ENCODE measurements at regions not wholly inside any gene's neighbourhood (a gene's known extent, or its start where the extent isn't known, plus 50 kb on each side); places are given as distances from the start of the nearest gene placed in this dataset.
A peak's percentile ranks its signal among the peaks of the same experiment; 100 is the strongest.

DNA sequence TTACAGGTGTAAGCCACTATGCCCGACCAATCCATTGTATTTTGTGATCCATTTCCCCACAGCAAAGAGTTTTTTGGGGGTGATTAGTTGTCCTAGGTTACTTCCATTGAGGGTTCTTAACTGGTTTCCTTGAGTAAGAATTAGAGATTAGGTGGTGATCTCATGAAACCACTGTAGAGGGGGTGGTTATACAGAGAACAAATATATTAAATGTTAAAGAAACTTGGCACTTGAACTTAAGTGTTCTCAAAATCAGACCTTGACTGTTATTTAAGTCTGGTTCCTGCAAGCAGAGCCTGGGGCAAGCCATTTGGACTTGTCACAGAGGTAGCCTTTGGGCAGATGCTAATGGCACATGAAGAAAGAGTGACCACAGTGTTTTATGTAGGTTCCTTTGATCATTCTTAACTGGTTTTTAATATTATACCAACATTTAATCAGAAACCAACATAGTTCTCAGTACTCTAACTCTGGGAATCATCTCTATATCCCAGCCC, 288.5 kb downstream of the SOX4 start:
- DNase-seq (ENCODE audit: low read depth), result no peak

- no peak for DNase-seq (ENCODE audit: low read depth)
Measured at GRCh38 chr6:21883595-21884328, 290.2 kb downstream of the SOX4 start.

DNA sequence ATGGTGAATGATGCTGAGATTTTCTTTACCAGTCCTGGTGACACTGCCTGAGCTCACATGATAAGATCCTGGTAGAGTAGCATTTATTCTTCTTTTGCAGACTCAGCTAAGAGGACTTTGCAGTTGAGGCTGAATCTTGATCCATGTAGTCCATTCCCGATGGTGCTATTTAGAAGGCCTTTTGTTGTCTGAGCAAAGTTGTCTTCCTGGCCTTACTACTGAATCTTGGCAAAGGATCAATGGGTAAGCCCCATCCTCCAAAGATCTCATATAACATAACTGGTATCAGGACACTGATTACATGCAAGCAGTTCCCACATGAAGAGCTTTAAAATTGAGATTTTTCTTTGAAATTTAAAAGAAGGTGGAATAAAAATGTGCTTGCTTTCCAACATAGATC, 291.6 kb downstream of the SOX4 start:
- no peak for DNase-seq (ENCODE audit: low read depth)

DNA sequence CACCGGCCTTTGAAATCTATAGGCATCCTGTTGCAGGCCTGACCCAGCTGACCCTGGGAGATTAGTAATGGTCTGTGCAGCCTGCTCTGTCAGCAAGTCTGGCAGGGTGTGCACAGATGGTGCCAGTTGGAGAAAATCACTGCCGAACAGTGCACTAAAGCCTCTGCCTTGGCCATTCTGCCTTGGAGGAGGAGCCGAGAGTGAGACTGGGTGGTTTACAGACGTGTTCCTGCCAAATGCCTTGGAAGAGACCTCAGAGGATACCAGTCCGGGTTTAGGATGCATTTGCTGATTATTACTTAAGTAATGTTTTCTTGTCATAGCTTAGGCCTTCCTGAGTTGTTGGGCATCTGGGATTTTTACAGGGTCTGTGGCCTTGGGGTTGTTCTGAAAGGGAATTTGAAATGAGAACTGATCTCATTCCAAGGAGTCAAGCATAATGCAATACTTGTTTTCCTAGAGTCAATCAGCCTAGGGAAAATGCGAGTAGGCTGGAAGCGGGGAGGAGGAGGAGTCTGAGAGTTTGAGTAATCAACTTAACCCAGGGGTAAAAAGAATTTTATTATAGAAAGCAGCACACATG, 292.1 kb downstream of the SOX4 start:
- peak; percentile 25 for DNase-seq (ENCODE audit: low read depth)

DNA sequence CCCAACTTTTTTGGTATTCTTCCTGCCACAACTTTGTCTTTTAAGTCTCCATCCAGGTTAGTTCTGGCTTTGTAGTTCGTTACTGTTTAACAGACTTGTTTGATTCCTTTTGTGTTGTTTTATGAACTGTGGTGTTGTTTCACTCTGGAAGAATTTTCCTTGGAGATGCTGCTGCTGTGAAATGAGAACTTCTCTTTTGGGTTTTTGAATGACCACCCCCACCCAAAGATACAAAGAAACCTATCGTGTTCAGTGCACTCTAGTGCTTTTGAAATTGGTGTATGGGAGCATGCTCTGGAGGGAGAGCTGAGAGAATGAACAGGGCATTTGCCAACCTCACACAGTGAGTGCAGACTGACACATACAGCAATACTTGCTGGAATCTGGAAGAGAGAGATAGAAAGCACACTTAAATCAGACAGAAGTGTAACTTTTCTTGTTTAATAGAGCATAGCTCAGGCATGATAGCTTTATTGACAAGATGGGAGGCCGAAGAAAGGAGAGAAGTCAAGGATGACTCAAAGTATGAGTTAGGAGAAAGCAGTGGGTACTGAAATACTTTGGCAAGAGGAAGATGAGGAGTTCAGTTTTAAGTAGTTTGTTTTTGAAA, 293.1 kb downstream of the SOX4 start:
- DNase-seq (ENCODE audit: low read depth), result no peak

DNA sequence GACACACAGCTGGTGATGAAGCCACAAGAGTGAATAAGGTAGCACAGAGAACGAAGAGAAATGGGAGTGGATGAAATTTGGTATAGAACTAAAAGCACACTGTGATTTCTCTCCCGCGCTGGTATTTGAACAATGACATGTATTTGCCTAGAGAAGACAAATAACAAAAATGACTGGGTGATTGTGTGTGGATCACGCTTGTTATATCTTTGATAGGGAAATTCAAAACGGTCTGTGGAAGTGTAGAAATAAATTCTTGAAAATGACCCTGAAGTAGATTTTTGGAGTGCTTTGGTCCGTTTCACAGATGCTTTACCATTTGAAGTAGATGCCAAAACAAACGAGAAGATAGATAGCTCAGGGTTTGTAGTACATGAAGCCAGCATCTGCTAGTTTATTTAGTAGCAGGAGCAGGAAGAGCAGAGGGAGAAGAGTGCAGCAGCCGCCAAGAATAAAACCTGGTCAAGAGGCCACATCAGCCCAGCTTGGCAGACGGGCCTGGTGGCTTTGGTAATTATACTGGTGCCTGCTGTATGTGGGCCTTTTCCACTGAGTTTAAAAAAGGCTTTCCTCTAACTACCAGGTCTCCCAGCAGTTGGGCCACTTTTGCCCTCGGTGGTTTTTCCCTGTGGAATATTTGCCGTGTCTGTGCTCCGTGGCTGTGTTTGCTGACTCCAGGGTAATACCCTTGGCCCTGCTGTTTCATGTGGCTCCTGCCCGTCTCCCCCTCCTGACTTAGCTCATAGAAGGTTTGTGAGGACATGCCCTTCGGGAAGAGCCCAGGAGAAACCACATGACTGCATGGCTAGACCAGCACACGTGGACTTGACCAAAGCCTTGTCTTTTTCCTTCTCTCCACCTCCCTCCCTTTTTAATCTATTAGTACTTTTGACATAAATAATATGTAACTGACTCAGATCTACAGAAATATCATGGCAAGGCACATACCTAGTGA, 294.0 kb downstream of the SOX4 start:
- no peak for DNase-seq (ENCODE audit: low read depth)

- no peak for DNase-seq (ENCODE audit: low read depth)
Measured at GRCh38 chr6:21891080-21891479, 297.5 kb downstream of the SOX4 start.

DNA sequence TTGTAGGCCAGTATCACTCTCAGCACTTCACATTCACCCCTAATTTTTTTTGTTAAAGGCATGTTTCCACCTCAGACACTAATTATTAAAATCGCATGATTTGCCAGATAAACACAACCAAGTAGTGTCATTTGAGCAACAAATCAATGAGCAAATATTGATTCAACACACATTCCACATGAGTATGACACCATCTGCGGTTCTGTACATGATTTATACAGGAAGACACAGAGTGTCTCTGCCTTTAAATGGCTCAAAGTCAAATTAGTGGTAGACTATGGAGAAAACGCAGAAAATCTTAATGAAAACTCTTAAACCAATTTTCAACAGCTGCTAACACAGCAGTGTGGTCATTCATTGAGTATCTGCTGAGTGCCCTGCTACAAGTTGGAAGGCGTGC, 300.2 kb downstream of the SOX4 start:
- DNase-seq (ENCODE audit: low read depth), result no peak

GRCh38 chr6:21895555-21895954, 302.0 kb downstream of the SOX4 start:
- DNase-seq (ENCODE audit: low read depth), result no peak

- no peak for DNase-seq (ENCODE audit: low read depth)
Measured at GRCh38 chr6:21898107-21898796, 304.7 kb downstream of the SOX4 start.

- DNase-seq (ENCODE audit: low read depth), result no peak
Measured at GRCh38 chr6:21899708-21900107, 306.2 kb downstream of the SOX4 start.

- DNase-seq (ENCODE audit: low read depth), result peak; percentile 62
Measured at GRCh38 chr6:21900730-21901129, 307.2 kb downstream of the SOX4 start.

- no peak for DNase-seq (ENCODE audit: low read depth)
Measured at GRCh38 chr6:21902628-21903169, 309.1 kb downstream of the SOX4 start.

GRCh38 chr6:21905531-21905930, 312.0 kb downstream of the SOX4 start:
- DNase-seq (ENCODE audit: low read depth), result no peak

GRCh38 chr6:21906826-21907225, 313.3 kb downstream of the SOX4 start:
- no peak for DNase-seq (ENCODE audit: low read depth)

DNA sequence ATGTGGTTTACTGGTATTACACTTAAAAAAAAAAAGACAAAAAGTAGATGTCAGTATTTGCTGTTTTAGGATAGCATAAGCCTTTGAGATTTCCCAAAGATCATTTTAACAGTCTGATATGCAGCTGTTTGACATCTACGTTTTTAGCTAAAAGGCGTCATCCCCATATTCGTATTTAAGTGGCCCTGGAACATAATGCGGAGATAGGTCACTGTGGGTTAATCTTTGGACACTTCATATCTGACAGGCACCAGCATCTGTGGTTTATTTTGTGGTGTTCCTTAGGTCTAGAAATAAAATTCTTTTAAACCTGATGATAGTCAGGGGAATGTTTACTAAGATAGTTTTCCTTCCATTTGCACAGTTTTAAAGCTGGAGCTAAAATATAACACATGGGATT, 313.7 kb downstream of the SOX4 start:
- DNase-seq (ENCODE audit: low read depth), result no peak

DNA sequence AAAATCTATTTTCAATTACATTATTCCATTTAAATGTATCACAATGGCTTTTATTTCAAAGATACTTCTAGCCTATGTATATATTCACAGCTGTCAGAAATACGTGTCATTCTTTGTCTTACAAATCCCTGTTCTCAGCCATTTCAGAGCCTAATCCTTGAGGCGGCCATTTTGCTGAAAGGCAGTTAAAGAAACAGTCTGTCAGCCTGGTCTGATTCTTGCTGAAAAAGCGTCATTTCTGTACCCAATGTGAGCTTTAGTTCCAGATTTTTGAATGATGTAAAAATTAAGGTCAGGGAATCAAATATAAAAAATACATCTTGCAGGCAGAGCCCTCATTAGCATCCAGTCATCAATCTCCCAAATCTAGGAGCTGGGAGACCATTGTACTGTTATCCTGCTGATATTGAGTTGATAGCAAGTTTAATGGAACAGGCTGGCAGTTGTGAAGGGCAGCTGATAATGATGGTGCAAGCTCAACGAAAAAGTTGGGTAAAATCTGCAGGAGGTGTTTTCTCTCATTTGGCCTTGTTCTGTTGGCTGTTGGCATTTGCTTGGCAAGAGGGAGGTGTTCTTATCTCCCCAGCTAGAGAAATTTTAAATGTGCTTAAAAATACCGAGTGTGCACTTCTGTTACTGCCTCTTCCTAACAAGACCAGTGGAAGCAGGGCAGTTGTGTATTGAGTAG, 314.8 kb downstream of the SOX4 start:
- no peak for DNase-seq (ENCODE audit: low read depth)

DNA sequence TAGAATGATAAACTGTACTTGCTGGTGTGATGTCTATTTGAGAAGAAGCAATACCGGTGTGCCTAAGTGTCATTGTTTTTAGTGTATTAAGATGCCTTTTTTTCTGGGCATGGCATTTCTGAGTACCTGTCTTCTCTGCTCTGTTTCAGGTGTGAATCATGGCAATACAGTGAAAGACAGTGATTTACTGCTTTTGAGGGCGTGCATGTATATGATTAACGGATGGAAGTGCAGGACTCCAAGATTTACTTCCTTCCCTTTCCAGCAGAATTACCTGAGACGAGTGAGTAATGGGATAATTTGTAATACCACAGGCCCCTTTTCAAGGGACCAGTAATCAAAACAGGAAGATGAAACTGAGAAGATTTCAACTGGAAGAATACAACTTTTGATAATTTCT, 315.8 kb downstream of the SOX4 start:
- DNase-seq (ENCODE audit: low read depth), result no peak

DNA sequence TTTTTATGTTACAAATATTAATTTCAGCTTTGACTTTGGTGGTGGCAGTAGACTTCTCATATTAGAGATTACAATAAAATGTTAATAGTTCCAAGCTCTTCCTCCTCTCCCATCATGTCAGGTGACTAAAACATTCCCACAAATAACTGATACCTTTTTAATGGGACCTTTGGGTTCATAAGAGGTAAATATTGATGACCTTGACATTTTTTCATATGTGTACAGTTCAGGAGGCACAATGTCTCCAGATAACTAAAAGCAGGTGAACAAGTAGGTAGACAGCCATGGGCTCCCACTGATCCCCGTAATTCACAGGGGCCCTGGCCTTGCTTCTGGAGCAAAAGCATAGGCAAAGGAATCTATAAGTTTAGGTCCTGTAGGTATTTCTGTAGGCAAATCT, 317.7 kb downstream of the SOX4 start:
- DNase-seq (ENCODE audit: low read depth), result no peak

Measured in HT1080 (cell line).